BLaER1 treated with 17β-estradiol and CSF1 and Interleukin-3, amounts not matched to agents 10 nM and 100 nM (cell line): ENCODE measurements at regions not wholly inside any gene's neighbourhood (a gene's known extent, or its start where the extent isn't known, plus 50 kb on each side); places are given as distances from the start of the nearest gene placed in this dataset.
A peak's percentile ranks its signal among the peaks of the same experiment; 100 is the strongest.

Source experiments
- H3K27ac ChIP-seq, 11 experiments: shearing (Covaris generic); formaldehyde crosslinking; 2 replicates each; pipeline ENCODE4 v1.8.1; 2022
- H3K27me3 ChIP-seq, 11 experiments: shearing (Covaris generic); formaldehyde crosslinking; 2 replicates each; pipeline ENCODE4 v1.8.1; 2022
- H3K36me3 ChIP-seq, 11 experiments: shearing (Covaris generic); formaldehyde crosslinking; 2 replicates each; pipeline ENCODE4 v1.8.1; 2022
- H3K4me1 ChIP-seq, 10 experiments: shearing (Covaris generic); formaldehyde crosslinking; 2 replicates each; pipeline ENCODE4 v1.8.1; 2022
- H3K4me2 ChIP-seq, 11 experiments: shearing (Covaris generic); formaldehyde crosslinking; 2 replicates each; pipeline ENCODE4 v1.8.1; 2022
- H3K4me3 ChIP-seq, 10 experiments: shearing (Covaris generic); formaldehyde crosslinking; 2 replicates each; pipeline ENCODE4 v1.8.1; 2022
- H3K9ac ChIP-seq, 11 experiments: shearing (Covaris generic); formaldehyde crosslinking; 2 replicates each; pipeline ENCODE4 v1.8.1; 2022
- H3K9me3 ChIP-seq, 11 experiments: shearing (Covaris generic); formaldehyde crosslinking; replicated peaks in 1 of 11; 2 replicates each; pipeline ENCODE4 v1.8.1; 2022
- H4K20me1 ChIP-seq, 11 experiments: shearing (Covaris generic); formaldehyde crosslinking; 2 replicates each; pipeline ENCODE4 v1.8.1; 2022
- Cebpa-rat ChIP-seq, 11 experiments: shearing (Covaris generic); IDR thresholded peaks; 2 replicates each; pipeline ENCODE4 v1.8.1; 2022

DNA sequence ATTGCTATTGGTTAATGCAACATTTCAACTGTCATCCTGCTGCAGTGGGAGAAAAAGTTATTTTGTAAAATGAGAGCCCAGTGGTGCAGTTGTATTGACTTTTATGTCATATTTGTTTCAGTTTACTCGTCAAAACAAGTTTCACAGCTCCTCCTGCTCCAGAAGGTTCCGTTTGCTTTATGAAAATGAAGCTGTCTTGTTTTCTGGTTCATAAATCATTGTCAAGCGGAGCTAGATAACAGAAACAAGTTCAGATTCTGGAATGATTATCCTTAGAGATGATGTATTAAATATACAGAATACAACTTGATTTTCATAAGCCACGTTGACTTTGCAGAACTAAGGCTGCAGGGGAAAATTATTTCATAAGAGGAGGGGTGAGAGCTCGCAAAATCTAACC is 970.5 kb upstream of the NR2F2 start:
- Histone ChIP-seq H3K36me3 (no peaks in the 10 kb centered on the region), H4K20me1 (no peaks in the 10 kb centered on the region), H3K27ac (no peak overlapping the region), H3K4me3 (no peak overlapping the region), H3K9ac (no peak overlapping the region), H3K9me3 (peaks cover 18 to 37% (median 23%) of the 10 kb centered on the region in 11 experiments), H3K27me3 (no peaks in the 10 kb centered on the region), H3K4me2 (no peak overlapping the region), H3K4me1 (no peaks in the 10 kb centered on the region)
- no peak for TF ChIP-seq Cebpa-rat (IDR thresholded peaks at IDR 0.05)

DNA sequence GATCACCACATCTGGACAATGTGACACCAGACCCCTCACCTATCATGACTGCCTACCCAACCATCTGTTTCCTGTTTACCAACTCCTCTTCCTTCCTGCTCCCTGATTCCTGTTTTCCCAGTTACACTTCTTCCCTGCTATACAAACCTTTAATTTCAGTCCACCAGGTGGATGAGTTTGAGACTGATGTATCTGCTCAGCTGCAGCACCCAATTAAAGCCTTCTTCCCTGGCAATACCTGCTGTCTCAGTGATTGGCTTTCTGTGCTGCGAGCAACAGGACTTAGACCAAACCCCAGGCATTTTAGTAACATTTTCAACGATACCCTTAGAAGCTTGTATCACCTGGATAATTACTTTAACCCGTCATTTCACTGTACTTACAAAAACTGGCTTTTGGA is 968.2 kb upstream of the NR2F2 start:
- peaks cover 0 to 9% (median 0%) of the 10 kb centered on the region in 10 experiments; a peak in 4 of 20 replicates for H3K4me1 ChIP-seq
- no peaks in the 10 kb centered on the region for H4K20me1 ChIP-seq
- H3K27ac ChIP-seq, result no peak overlapping the region
- no peaks in the 10 kb centered on the region for H3K27me3 ChIP-seq
- TF ChIP-seq Cebpa-rat (IDR thresholded peaks at IDR 0.05), result no peak
- H3K4me3 ChIP-seq, result no peak overlapping the region
- no peak overlapping the region for H3K9ac ChIP-seq
- H3K9me3 ChIP-seq, result peaks cover 18 to 37% (median 23%) of the 10 kb centered on the region in 11 experiments
- H3K36me3 ChIP-seq, result no peaks in the 10 kb centered on the region
- H3K4me2 ChIP-seq, result no peak overlapping the region

DNA sequence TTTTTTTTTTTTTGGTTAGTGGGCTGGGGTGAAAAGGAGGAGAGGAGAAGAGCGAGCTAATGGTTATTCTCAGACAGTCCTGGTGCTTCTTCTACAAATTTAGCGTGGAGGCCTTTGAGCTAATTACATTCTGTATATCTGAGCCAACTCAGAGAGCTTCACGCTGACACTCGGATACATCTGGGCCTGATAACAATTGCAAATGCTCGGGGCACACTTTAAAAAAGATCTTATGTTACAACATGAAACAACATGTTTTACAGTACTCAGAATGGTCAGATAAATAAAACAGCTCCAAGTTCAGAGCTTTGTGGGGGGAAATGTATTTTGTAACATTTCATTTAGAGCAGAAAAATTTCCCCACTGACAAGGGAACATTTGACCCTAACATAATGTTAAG is 966.9 kb upstream of the NR2F2 start:
- H3K9ac ChIP-seq, result no peak overlapping the region
- peaks cover 0 to 9% (median 0%) of the 10 kb centered on the region in 10 experiments; a peak in 4 of 20 replicates for H3K4me1 ChIP-seq
- H3K36me3 ChIP-seq, result no peaks in the 10 kb centered on the region
- peaks cover 18 to 35% (median 23%) of the 10 kb centered on the region in 11 experiments for H3K9me3 ChIP-seq
- H3K27ac ChIP-seq, result no peak overlapping the region
- no peak overlapping the region for H3K4me2 ChIP-seq
- no peaks in the 10 kb centered on the region for H3K27me3 ChIP-seq
- no peak for TF ChIP-seq Cebpa-rat (IDR thresholded peaks at IDR 0.05)
- H3K4me3 ChIP-seq, result no peak overlapping the region
- no peaks in the 10 kb centered on the region for H4K20me1 ChIP-seq

DNA sequence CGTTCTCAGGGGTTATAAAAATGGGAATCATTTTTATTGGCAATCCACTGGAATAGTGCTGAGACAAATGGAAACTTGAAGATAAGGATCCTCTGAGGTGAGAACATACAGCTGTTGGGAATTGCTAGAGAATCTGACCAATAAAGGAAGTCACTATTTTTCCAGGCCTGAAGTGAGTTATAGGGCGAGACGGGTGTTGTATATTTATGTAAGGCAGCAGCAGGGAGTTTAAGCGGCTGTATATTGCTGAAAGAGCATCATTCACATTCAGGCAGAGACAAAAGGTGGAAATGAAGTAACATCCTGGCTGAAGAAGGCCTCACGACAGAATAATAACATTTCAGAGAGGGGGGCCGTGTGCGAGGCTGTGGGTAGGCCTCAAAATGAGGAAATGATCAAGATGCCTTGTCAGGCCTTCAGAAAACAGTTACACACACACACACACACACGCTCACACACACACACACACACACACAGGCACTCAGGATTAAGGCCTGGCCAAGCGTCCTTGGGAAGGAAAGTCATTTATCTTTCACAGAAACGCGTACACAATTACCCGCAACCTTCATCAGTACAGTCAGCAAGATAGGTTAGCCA is 964.9 kb upstream of the NR2F2 start:
- H4K20me1 ChIP-seq, result no peaks in the 10 kb centered on the region
- no peak overlapping the region for H3K4me3 ChIP-seq
- peak overlapping the region in 1 of 11 experiments; percentile 26; a peak in 2 of 22 replicates for H3K27ac ChIP-seq
- no peaks in the 10 kb centered on the region for H3K36me3 ChIP-seq
- peaks cover 0 to 9% (median 0%) of the 10 kb centered on the region in 10 experiments; a peak in 4 of 20 replicates for H3K4me1 ChIP-seq
- H3K9me3 ChIP-seq, result peaks cover 18 to 32% (median 23%) of the 10 kb centered on the region in 11 experiments
- no peak overlapping the region for H3K9ac ChIP-seq
- TF ChIP-seq Cebpa-rat (IDR thresholded peaks at IDR 0.05), result no peak
- H3K4me2 ChIP-seq, result 0 out of 22 replicates have a peak overlapping the region, but pooled peaks of 2 of the 11 experiments have one; percentile 4 to 13
- H3K27me3 ChIP-seq, result no peaks in the 10 kb centered on the region

DNA sequence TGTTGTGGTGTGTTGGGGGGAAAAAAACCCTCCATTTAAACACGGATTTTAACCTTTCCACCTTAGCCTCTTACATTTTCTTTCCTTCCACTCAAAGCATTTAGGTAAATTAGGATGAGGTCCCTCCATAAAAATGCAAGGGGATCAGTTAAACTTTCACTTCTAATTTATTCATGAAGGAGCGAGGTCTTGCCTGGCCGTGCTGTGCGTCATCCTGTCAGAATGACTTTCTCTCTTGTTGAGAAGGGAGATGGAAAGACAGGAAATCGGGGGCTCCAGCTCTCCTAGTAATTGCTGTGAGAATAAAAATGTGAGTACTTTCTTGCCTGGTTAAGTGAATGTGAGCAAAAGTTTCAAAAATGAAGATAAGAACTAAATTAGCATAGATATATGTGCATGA is 962.3 kb upstream of the NR2F2 start:
- H3K27ac ChIP-seq, result no peak overlapping the region
- peaks cover 0 to 9% (median 0%) of the 10 kb centered on the region in 10 experiments; a peak in 4 of 20 replicates for H3K4me1 ChIP-seq
- H4K20me1 ChIP-seq, result no peaks in the 10 kb centered on the region
- peaks cover 0 to 7% (median 0%) of the 10 kb centered on the region in 11 experiments; a peak in 6 of 22 replicates for H3K9me3 ChIP-seq
- no peaks in the 10 kb centered on the region for H3K27me3 ChIP-seq
- H3K9ac ChIP-seq, result no peak overlapping the region
- H3K4me2 ChIP-seq, result no peak overlapping the region
- H3K4me3 ChIP-seq, result no peak overlapping the region
- TF ChIP-seq Cebpa-rat (IDR thresholded peaks at IDR 0.05), result no peak
- no peaks in the 10 kb centered on the region for H3K36me3 ChIP-seq

DNA sequence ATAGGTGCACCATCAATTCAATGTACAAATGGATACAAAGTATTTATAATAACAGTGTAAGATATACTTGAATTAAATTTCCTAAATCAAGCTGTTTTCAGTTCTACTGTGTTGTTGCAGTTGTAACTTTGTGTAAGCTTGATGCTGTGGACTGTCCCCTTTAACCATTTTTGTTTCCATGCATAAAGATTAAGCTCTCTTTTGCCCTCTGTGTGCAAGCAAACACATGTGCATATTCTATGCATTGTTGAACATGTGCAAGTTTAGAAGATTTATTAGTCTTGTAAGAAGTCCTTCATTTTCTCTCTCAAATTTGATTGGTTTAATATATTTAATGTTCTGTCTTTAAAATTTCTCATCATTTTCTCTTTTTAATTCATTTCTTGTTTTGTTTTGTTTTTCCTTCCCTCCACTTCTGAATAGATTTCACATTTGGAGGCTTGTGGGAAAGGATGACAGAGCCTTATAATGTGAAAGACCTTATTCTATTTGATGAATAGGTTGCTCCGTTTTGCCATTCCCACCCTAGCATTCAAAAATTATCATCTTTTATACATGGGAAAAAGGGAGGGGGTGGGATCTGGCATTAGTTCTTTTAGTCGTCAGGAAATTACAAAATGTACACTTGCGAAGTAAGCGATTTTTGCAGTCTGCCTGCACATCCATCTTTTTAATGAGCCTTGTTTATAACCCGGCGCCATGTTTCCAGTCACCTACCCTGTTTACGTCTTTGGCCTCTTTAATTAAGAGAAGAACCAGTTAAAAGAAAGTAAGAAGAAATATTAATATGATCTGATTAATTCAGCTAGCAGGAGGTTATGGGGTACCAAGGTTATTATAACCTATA is 961.5 kb upstream of the NR2F2 start:
- Histone ChIP-seq H3K36me3 (no peaks in the 10 kb centered on the region), H3K27me3 (no peaks in the 10 kb centered on the region), H3K9ac (no peak overlapping the region), H3K9me3 (no peaks in the 10 kb centered on the region), H4K20me1 (no peaks in the 10 kb centered on the region), H3K4me3 (no peak overlapping the region), H3K4me2 (no peak overlapping the region), H3K4me1 (peaks cover 0 to 9% (median 0%) of the 10 kb centered on the region in 10 experiments; a peak in 4 of 20 replicates), H3K27ac (no peak overlapping the region)
- no peak for TF ChIP-seq Cebpa-rat (IDR thresholded peaks at IDR 0.05)

DNA sequence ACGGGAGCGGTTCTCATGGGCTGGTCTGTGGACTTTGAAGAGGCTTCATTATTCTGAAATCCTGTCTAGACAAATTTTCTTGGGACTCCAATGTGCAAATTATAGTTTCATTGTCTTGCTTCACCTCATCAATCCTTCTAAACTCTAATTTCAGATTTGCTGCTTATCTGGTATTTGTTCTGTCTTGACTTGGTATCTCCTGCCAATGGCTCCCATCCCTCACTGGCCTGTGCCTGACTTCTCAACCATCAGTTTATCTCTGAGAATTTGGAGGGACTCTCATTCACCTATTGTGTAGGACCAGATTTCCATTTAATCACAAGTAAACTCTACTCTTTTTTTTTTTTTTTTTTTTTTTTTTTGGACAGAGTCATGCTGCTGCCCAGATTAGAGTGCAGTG is 960.2 kb upstream of the NR2F2 start:
- Histone ChIP-seq H3K9me3 (no peaks in the 10 kb centered on the region), H3K9ac (no peak overlapping the region), H3K4me3 (no peak overlapping the region), H3K27ac (no peak overlapping the region), H3K36me3 (no peaks in the 10 kb centered on the region), H3K4me2 (no peak overlapping the region), H3K27me3 (no peaks in the 10 kb centered on the region), H4K20me1 (no peaks in the 10 kb centered on the region), H3K4me1 (peaks cover 0 to 9% (median 0%) of the 10 kb centered on the region in 10 experiments; a peak in 4 of 20 replicates)
- TF ChIP-seq Cebpa-rat (IDR thresholded peaks at IDR 0.05), result no peak

DNA sequence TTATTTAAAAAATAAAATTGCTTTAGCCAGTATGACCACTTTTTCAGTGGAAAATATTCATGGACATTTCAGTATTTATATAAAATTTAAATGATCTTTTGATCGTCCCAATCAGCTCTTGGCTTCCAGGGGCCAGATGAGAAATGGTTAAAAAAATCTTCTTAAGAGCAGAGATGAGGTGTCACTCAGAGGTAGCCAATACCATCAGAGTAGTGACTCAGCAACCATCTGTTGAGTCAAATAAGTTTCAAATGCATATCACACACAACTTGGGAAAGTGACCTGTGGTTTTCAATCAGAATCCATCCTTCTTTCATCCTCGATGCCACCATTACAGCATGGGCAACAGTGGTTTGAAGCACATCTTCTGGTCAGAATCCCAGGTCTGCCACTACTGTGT is 958.8 kb upstream of the NR2F2 start:
- Histone ChIP-seq H4K20me1 (no peaks in the 10 kb centered on the region), H3K4me3 (no peak overlapping the region), H3K27me3 (no peaks in the 10 kb centered on the region), H3K4me2 (no peak overlapping the region), H3K27ac (no peak overlapping the region), H3K4me1 (no peaks in the 10 kb centered on the region), H3K9me3 (no peaks in the 10 kb centered on the region), H3K36me3 (no peaks in the 10 kb centered on the region), H3K9ac (no peak overlapping the region)
- no peak for TF ChIP-seq Cebpa-rat (IDR thresholded peaks at IDR 0.05)

DNA sequence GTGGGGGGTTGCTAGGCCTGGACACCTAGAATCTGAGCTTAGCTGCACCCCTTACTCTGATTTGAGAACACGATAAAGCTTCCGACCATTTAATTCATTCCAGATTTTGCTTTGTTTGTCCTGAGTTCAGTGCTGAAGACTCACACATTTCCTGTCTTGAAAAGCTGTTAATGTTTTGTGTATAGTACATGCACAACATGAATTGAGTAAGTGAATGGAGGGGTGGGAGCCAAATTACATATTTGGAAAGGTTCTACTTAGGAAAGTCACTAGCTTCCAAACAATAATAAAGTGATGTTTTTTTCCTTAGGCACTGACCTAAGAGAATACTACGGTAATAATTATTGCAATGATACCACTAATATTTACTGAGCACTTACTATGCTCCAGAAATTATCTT is 955.2 kb upstream of the NR2F2 start:
- no peak for TF ChIP-seq Cebpa-rat (IDR thresholded peaks at IDR 0.05)
- no peaks in the 10 kb centered on the region for H3K27me3 ChIP-seq

More for the DNA sequence above, 955.2 kb upstream of the NR2F2 start:
- Histone ChIP-seq H3K4me3 (no peak overlapping the region), H4K20me1 (no peaks in the 10 kb centered on the region), H3K9ac (no peak overlapping the region), H3K27ac (no peak overlapping the region), H3K9me3 (no peaks in the 10 kb centered on the region), H3K4me2 (no peak overlapping the region), H3K4me1 (no peaks in the 10 kb centered on the region), H3K36me3 (no peaks in the 10 kb centered on the region)
